Panc1 (cell line): ENCODE measurements at regions not wholly inside any gene's neighbourhood (a gene's known extent, or its start where the extent isn't known, plus 50 kb on each side); places are given as distances from the start of the nearest gene placed in this dataset.

Source experiments
- ATAC-seq: fragments of 200-7000 bp; cut with Tn5 transposase; 2 replicates; pipeline ENCODE4 v1.9.1; 2020; ENCODE audit warnings: mild to moderate bottlenecking, moderate library complexity
- BruUV-seq: library from RNA; stranded (reverse); fragments of 400-500 nt; replicated peaks from 2 replicates; lab custom pipeline; 2021; lab: Mats Ljungman, UMichigan
- CTCF ChIA-PET: fragments of 300-600 bp; sonication (Branson Sonifier 250); formaldehyde crosslinking; loops from one replicate; lab custom pipeline; 2022; ENCODE audit warnings: antibody characterized with exemption; lab: Charles Lee
- POLR2A ChIA-PET: fragments of 300-600 bp; sonication (Branson Sonifier 250); formaldehyde crosslinking; loops from one replicate; lab custom pipeline; 2022; ENCODE audit warnings: antibody characterized with exemption; lab: Charles Lee
- DNase-seq: peaks from one replicate; pipeline ENCODE4 v3.0.0-alpha.2; 2010; ENCODE audit warnings: low read depth, low spot score
- H3K27ac ChIP-seq: 2 replicates; pipeline ENCODE4 v1.5.1; 2011; ENCODE audit warnings: mild to moderate bottlenecking, low read length, inconsistent platforms
- H3K27me3 ChIP-seq: fragments of 200-500 bp; sonication (Bioruptor generic); 2 replicates; pipeline ENCODE4 v1.6.0; 2014; ENCODE audit warnings: low read length, inconsistent platforms; ENCODE audit not compliant: control insufficient read depth, insufficient read depth
- H3K36me3 ChIP-seq: fragments of 200-500 bp; sonication (Bioruptor generic); 2 replicates; pipeline ENCODE4 v1.5.1; 2014; ENCODE audit warnings: inconsistent platforms, mild to moderate bottlenecking, low read length, moderate library complexity; ENCODE audit not compliant: control insufficient read depth, insufficient read depth
- H3K4me1 ChIP-seq: 2 replicates; pipeline ENCODE4 v1.5.1; 2011; ENCODE audit warnings: inconsistent platforms, mild to moderate bottlenecking, low read length, moderate library complexity; ENCODE audit not compliant: control insufficient read depth, insufficient read depth
- H3K4me3 ChIP-seq, 2 experiments: 2 replicates each; pipeline ENCODE4 v1.5.1; 2011 to 2012; ENCODE audit warnings: low read depth in 2 of 2, low read length in 2 of 2, mild to moderate bottlenecking in 2 of 2, inconsistent platforms in 1 of 2, moderate library complexity in 1 of 2
- H3K9me3 ChIP-seq: fragments of 200-500 bp; sonication (Bioruptor generic); 2 replicates; pipeline ENCODE4 v1.5.1; 2014; ENCODE audit warnings: low read depth, mild to moderate bottlenecking, inconsistent platforms, low read length, moderate library complexity; ENCODE audit not compliant: control insufficient read depth, insufficient read depth
- POLR2AphosphoS5 ChIP-seq: IDR thresholded peaks from 2 replicates; pipeline ENCODE4 v1.6.1; 2012; ENCODE audit warnings: mild to moderate bottlenecking, low read depth, low read length, moderate library complexity
- REST ChIP-seq, 2 experiments: IDR thresholded peaks; 2 replicates each; pipeline ENCODE4 v1.6.1; 2011 to 2012; ENCODE audit warnings: low read depth in 2 of 2, control low read depth in 1 of 2, low read length in 1 of 2, mild to moderate bottlenecking in 1 of 2, moderate library complexity in 1 of 2; ENCODE audit not compliant: insufficient read depth in 1 of 2
- SIN3A ChIP-seq: IDR thresholded peaks from 2 replicates; pipeline ENCODE4 v1.6.1; 2012; ENCODE audit warnings: low read depth, mild to moderate bottlenecking, low read length, moderate library complexity, borderline replicate concordance; ENCODE audit not compliant: insufficient read depth
- TCF7L2 ChIP-seq: IDR thresholded peaks from 2 replicates; pipeline ENCODE4 v1.6.1; 2011; ENCODE audit warnings: mild to moderate bottlenecking, low read depth, low read length, inconsistent platforms
- in situ Hi-C: cut with HindIII; loops from 2 replicates; pipeline ENCODE4 v1.10.0; 2016; ENCODE audit warnings: low sequenced_read_pairs, low pct_unique_long_range_greater_than_20kb
- intact Hi-C: fragments of 100-400 bp; cut with micrococcal nuclease; formaldehyde crosslinking; loops from one replicate; pipeline ENCODE4 v1.10.0; 2022; ENCODE audit not compliant: unreplicated experiment
- TF ChIP-seq, protein P1 (sequence below): fragments of 450-650 bp; IDR thresholded peaks from 2 replicates; pipeline ENCODE4 v1.5.1; 2017; ENCODE audit warnings: mild to moderate bottlenecking

- ATAC-seq (no peak), DNase-seq (no peak)
- H3K9me3 ChIP-seq = no peaks in the 10 kb centered on the region
- TF ChIP-seq POLR2AphosphoS5 (no peak), SIN3A (no peak), REST (IDR thresholded peaks at IDR 0.05; ENCODE audit: insufficient read depth in 1 of 2, low read depth in 2 of 2, low read length in 1 of 2) (no peak), TCF7L2 (no peak)
- TF ChIP-seq, protein P1, sequence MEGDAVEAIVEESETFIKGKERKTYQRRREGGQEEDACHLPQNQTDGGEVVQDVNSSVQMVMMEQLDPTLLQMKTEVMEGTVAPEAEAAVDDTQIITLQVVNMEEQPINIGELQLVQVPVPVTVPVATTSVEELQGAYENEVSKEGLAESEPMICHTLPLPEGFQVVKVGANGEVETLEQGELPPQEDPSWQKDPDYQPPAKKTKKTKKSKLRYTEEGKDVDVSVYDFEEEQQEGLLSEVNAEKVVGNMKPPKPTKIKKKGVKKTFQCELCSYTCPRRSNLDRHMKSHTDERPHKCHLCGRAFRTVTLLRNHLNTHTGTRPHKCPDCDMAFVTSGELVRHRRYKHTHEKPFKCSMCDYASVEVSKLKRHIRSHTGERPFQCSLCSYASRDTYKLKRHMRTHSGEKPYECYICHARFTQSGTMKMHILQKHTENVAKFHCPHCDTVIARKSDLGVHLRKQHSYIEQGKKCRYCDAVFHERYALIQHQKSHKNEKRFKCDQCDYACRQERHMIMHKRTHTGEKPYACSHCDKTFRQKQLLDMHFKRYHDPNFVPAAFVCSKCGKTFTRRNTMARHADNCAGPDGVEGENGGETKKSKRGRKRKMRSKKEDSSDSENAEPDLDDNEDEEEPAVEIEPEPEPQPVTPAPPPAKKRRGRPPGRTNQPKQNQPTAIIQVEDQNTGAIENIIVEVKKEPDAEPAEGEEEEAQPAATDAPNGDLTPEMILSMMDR = no peak
- H3K36me3 ChIP-seq = no peaks in the 10 kb centered on the region
- H3K4me1 ChIP-seq = no peaks in the 10 kb centered on the region
- H3K27ac ChIP-seq = no peak overlapping the region
- no peaks in the 10 kb centered on the region for H3K27me3 ChIP-seq
- BruUV-seq = no TSS peak
- no peak overlapping the region for H3K4me3 ChIP-seq
- in situ Hi-C loops = no loop called here
- ChIA-PET CTCF (no interaction called here), POLR2A (no interaction called here)
- intact Hi-C loops = no loop called here
Observed at GRCh38 chr10:118102121-118102520, 55.4 kb upstream of the RAB11FIP2 start.

DNA sequence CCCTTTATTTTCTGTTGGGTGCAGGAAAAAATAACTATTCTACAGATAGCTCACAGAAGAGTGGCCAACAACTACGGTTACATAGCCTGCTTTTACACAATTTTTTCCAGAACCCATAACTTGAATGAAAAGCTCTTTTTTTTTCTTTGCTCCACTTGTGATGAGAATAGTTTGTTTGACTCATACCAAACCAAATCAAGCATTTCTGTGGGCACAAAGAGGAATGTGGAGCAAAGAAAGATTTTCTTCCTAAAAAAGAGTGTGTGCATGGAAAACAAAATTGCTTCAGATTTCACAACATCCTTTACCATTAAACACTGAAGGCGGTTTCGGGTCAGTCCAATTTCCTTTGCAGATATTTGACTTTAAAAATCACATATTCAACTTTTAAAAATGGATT lies 54.8 kb upstream of the RAB11FIP2 start:
- TF ChIP-seq REST (IDR thresholded peaks at IDR 0.05; ENCODE audit: insufficient read depth in 1 of 2, low read depth in 2 of 2, low read length in 1 of 2) = no peak
- no peak for TF ChIP-seq SIN3A
- TF ChIP-seq, protein P1 = no peak
- TF ChIP-seq POLR2AphosphoS5 = no peak
- no peak for TF ChIP-seq TCF7L2
- no peak for ATAC-seq
- intact Hi-C loops = no loop called here

More for the DNA sequence above, 54.8 kb upstream of the RAB11FIP2 start:
- ChIA-PET POLR2A (no interaction called here), CTCF (no interaction called here)
- Histone ChIP-seq H3K9me3 (no peaks in the 10 kb centered on the region), H3K4me1 (no peaks in the 10 kb centered on the region), H3K4me3 (no peak overlapping the region), H3K27ac (no peak overlapping the region), H3K27me3 (no peaks in the 10 kb centered on the region), H3K36me3 (no peaks in the 10 kb centered on the region)
- no peak for DNase-seq
- BruUV-seq = no TSS peak
- in situ Hi-C loops = no loop called here
